ENCODE measurements at regions not wholly inside any gene's neighbourhood (a gene's known extent, or its start where the extent isn't known, plus 50 kb on each side); places are given as distances from the start of the nearest gene placed in this dataset.

DNA sequence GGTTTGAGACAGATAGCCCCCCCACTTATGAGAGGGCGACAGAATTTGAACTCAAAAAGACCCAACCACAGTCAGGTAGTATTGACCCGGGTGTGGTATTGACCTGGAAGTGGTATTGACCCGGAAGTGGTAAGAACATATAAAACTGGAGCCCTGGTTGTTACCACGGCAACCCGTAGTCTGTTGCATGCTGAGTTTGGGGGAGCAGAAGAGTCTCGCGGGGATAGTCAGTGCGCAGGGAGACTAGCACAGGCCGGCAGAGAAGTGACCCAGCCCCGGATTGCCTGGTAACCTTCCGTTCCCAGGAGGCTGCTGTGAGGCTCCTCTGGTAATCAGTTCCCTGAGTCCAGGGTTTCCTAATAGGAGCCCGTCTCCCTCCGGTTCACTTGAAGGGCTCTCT lies 96.2 kb downstream of the SNX5 start (continued):
- TF ChIP-seq, protein P1, sequence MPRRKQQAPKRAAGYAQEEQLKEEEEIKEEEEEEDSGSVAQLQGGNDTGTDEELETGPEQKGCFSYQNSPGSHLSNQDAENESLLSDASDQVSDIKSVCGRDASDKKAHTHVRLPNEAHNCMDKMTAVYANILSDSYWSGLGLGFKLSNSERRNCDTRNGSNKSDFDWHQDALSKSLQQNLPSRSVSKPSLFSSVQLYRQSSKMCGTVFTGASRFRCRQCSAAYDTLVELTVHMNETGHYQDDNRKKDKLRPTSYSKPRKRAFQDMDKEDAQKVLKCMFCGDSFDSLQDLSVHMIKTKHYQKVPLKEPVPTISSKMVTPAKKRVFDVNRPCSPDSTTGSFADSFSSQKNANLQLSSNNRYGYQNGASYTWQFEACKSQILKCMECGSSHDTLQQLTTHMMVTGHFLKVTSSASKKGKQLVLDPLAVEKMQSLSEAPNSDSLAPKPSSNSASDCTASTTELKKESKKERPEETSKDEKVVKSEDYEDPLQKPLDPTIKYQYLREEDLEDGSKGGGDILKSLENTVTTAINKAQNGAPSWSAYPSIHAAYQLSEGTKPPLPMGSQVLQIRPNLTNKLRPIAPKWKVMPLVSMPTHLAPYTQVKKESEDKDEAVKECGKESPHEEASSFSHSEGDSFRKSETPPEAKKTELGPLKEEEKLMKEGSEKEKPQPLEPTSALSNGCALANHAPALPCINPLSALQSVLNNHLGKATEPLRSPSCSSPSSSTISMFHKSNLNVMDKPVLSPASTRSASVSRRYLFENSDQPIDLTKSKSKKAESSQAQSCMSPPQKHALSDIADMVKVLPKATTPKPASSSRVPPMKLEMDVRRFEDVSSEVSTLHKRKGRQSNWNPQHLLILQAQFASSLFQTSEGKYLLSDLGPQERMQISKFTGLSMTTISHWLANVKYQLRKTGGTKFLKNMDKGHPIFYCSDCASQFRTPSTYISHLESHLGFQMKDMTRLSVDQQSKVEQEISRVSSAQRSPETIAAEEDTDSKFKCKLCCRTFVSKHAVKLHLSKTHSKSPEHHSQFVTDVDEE (CRISPR knock-in tag; IDR thresholded peaks at IDR 0.05) = no peak
- no peak for TF ChIP-seq ZNF70 (CRISPR knock-in tag; IDR thresholded peaks at IDR 0.05)

DNA sequence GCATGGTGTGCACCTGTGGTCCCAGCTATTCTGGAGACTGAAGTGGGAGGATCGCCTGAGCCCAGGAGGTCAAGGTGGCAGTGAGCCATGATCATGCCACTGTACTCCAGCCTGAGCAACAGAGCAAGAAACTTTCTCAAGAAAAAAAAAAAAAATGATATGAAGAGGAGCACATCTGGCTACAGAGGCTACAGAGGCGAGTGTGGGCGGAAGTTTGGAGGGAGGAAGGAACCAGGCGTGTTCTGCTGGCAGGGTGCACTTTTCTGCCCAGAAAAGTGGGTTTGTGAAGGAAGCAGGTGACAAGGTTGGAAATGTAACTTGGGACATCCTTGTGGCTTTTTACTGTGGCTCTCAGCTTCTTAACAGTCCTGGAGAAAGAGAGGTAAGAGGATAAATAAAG lies 96.7 kb downstream of the SNX5 start:
- ATAC-seq = no peak
- TF ChIP-seq TOX (CRISPR knock-in tag; IDR thresholded peaks at IDR 0.05; ENCODE audit: borderline replicate concordance) (no peak), PPARA (CRISPR knock-in tag; IDR thresholded peaks at IDR 0.05; ENCODE audit: borderline replicate concordance) (no peak), BACH2 (CRISPR knock-in tag; IDR thresholded peaks at IDR 0.05; ENCODE audit: borderline replicate concordance) (no peak), OSR1 (CRISPR knock-in tag; IDR thresholded peaks at IDR 0.05) (no peak), GLIS3 (CRISPR knock-in tag; IDR thresholded peaks at IDR 0.05) (no peak), ESRRG (CRISPR knock-in tag; IDR thresholded peaks at IDR 0.05) (no peak), ZFP3 (CRISPR knock-in tag; IDR thresholded peaks at IDR 0.05) (no peak), ZC3H10 (CRISPR knock-in tag; IDR thresholded peaks at IDR 0.05) (no peak)
- TF ChIP-seq, protein P2, sequence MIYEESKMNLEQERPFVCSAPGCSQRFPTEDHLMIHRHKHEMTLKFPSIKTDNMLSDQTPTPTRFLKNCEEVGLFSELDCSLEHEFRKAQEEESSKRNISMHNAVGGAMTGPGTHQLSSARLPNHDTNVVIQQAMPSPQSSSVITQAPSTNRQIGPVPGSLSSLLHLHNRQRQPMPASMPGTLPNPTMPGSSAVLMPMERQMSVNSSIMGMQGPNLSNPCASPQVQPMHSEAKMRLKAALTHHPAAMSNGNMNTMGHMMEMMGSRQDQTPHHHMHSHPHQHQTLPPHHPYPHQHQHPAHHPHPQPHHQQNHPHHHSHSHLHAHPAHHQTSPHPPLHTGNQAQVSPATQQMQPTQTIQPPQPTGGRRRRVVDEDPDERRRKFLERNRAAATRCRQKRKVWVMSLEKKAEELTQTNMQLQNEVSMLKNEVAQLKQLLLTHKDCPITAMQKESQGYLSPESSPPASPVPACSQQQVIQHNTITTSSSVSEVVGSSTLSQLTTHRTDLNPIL (CRISPR knock-in tag; IDR thresholded peaks at IDR 0.05; ENCODE audit: low read depth) = no peak
- TF ChIP-seq, protein P1 (CRISPR knock-in tag; IDR thresholded peaks at IDR 0.05) = no peak

DNA sequence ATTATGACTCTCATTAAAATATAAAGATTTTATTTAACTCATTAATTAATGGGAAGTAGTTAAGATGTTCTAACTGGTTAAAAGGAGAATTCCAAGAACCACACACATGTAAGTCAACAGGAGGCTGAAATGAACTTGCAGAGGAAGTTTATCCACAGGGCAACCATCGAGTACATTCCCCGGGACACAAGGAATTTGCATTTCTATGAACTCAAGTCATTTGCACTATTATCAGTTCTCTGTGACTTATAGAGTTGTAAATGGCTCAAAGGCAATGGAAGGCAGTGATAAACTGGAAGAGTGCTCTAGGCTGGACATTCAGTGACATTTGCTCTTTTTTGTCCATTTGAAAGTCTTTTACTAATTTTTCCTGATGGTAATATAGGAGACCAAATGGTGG lies 97.4 kb downstream of the SNX5 start:
- no peak for ATAC-seq
- no peak for TF ChIP-seq ZNF8 (CRISPR knock-in tag; IDR thresholded peaks at IDR 0.05)
- no peak for TF ChIP-seq OSR1 (CRISPR knock-in tag; IDR thresholded peaks at IDR 0.05)
- no peak for TF ChIP-seq SNAI2 (CRISPR knock-in tag; IDR thresholded peaks at IDR 0.05)
- TF ChIP-seq, protein P3, sequence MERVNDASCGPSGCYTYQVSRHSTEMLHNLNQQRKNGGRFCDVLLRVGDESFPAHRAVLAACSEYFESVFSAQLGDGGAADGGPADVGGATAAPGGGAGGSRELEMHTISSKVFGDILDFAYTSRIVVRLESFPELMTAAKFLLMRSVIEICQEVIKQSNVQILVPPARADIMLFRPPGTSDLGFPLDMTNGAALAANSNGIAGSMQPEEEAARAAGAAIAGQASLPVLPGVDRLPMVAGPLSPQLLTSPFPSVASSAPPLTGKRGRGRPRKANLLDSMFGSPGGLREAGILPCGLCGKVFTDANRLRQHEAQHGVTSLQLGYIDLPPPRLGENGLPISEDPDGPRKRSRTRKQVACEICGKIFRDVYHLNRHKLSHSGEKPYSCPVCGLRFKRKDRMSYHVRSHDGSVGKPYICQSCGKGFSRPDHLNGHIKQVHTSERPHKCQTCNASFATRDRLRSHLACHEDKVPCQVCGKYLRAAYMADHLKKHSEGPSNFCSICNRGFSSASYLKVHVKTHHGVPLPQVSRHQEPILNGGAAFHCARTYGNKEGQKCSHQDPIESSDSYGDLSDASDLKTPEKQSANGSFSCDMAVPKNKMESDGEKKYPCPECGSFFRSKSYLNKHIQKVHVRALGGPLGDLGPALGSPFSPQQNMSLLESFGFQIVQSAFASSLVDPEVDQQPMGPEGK (CRISPR knock-in tag; IDR thresholded peaks at IDR 0.05; ENCODE audit: borderline replicate concordance) = no peak
- TF ChIP-seq ARNTL (CRISPR knock-in tag; IDR thresholded peaks at IDR 0.05; ENCODE audit: borderline replicate concordance, low read depth) = no peak
- TF ChIP-seq, protein P4, sequence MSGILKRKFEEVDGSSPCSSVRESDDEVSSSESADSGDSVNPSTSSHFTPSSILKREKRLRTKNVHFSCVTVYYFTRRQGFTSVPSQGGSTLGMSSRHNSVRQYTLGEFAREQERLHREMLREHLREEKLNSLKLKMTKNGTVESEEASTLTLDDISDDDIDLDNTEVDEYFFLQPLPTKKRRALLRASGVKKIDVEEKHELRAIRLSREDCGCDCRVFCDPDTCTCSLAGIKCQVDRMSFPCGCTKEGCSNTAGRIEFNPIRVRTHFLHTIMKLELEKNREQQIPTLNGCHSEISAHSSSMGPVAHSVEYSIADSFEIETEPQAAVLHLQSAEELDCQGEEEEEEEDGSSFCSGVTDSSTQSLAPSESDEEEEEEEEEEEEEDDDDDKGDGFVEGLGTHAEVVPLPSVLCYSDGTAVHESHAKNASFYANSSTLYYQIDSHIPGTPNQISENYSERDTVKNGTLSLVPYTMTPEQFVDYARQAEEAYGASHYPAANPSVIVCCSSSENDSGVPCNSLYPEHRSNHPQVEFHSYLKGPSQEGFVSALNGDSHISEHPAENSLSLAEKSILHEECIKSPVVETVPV (CRISPR knock-in tag; IDR thresholded peaks at IDR 0.05) = no peak
- TF ChIP-seq ZC3H10 (CRISPR knock-in tag; IDR thresholded peaks at IDR 0.05) = no peak

DNA sequence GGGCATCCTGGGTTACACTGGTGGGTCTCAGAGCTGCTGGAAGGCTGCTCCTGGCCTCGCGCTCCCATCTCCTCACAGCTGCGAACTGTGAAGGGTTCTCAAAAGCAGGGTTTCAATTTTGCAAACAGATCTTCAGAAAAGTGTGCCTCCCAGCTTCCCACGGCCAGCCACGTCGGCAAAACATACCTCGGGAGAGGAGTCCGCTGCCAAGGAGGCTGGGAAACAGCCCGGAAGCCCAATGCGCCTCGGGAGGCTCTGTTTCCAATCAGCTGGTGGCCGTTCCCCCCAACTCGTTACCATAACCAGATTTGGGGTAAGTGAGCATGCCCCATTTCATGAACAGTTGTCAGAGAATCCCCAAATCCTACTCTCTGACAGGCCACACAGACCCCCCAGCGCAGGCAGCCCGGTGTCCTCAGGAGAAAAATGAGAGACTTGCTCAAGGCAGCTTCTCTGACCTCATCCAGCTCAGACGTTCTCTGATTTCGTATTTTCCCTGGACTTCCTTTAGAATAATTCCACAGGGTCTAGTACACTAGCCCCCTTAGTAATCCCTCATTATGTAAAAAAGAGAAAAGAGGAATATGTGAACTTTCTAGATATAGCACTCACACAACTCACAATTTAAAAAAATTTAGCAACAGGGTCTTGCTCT lies 98.4 kb downstream of the SNX5 start:
- ATAC-seq = no peak
- TF ChIP-seq OSR1 (CRISPR knock-in tag; IDR thresholded peaks at IDR 0.05) (no peak), ARNTL (CRISPR knock-in tag; IDR thresholded peaks at IDR 0.05; ENCODE audit: borderline replicate concordance, low read depth) (no peak), CSDC2 (CRISPR knock-in tag; IDR thresholded peaks at IDR 0.05) (no peak), ZFP30 (CRISPR knock-in tag; IDR thresholded peaks at IDR 0.05) (no peak), ZNF8 (CRISPR knock-in tag; IDR thresholded peaks at IDR 0.05) (no peak), SNAI2 (CRISPR knock-in tag; IDR thresholded peaks at IDR 0.05) (no peak), TOX (CRISPR knock-in tag; IDR thresholded peaks at IDR 0.05; ENCODE audit: borderline replicate concordance) (no peak), BACH2 (CRISPR knock-in tag; IDR thresholded peaks at IDR 0.05; ENCODE audit: borderline replicate concordance) (no peak), RARB (CRISPR knock-in tag; IDR thresholded peaks at IDR 0.05) (no peak), ESRRG (CRISPR knock-in tag; IDR thresholded peaks at IDR 0.05) (no peak), ZNF565 (CRISPR knock-in tag; conservative IDR thresholded peaks at IDR 0.05; ENCODE audit: low read depth) (no peak)
- TF ChIP-seq, protein P1 (CRISPR knock-in tag; IDR thresholded peaks at IDR 0.05) = no peak

Data from SK-N-SH treated with all-trans-retinoic acid at 6 μM for 48 hours (cell line).